ENCODE measurements at regions not wholly inside any gene's neighbourhood (a gene's known extent, or its start where the extent isn't known, plus 50 kb on each side); places are given as distances from the start of the nearest gene placed in this dataset.

DNA sequence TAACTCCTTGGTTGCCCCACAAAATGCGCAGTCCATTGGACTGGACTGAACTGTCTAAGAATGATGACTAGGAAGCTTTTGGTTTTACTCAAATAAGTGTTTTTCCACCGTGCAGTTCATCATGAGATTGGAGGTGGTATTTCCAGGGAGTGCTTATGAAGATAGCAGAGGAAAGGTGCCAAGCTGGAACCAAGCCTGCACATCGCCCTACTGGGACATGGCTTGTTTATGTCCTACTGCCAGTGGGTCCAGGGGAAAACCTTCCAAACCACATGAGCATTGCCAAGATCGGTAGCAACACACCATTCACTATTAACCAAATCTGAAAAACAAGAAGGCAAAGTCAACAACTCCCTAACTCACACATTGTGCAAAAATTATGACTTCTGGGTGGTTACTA lies 54.7 kb upstream of the DSCAM start:
- TF ChIP-seq POLR2A (IDR thresholded peaks at IDR 0.05), result no peak
- no peak for TF ChIP-seq CTCF (IDR thresholded peaks at IDR 0.05)
